Lung (tissue), 11 donors: ENCODE measurements at regions not wholly inside any gene's neighbourhood (a gene's known extent, or its start where the extent isn't known, plus 50 kb on each side); places are given as distances from the start of the nearest gene placed in this dataset.

Experiments used
- ATAC-seq: fragments of 200-7000 bp; cut with Tn5 transposase; one replicate; pipeline ENCODE4 v1.9.1; 2020; ENCODE audit warnings: moderate number of reproducible peaks; ENCODE audit not compliant: insufficient read depth, low FRiP score
- DNase-seq, 3 donors: peaks; one replicate each; pipeline ENCODE4 v3.0.0-alpha.2; 2013 to 2017
- H3K27ac ChIP-seq, 2 donors: one replicate each; pipeline ENCODE4 v1.5.1; 2013; ENCODE audit warnings: mild to moderate bottlenecking in 2 of 2, moderate library complexity in 2 of 2, control low read depth in 1 of 2, inconsistent platforms in 1 of 2, low read depth in 1 of 2, low read length in 1 of 2
- H3K27me3 ChIP-seq, 3 donors: one replicate each; pipeline ENCODE4 v1.5.1; 2013; ENCODE audit warnings: low read length in 2 of 3; ENCODE audit not compliant: control insufficient read depth in 3 of 3, insufficient read depth in 3 of 3
- H3K36me3 ChIP-seq, 4 donors: one replicate each; pipeline ENCODE4 v1.5.1; 2013; ENCODE audit warnings: low read length in 4 of 4, mild to moderate bottlenecking in 1 of 4, moderate library complexity in 1 of 4; ENCODE audit not compliant: control insufficient read depth in 4 of 4, insufficient read depth in 4 of 4
- H3K4me1 ChIP-seq, 5 donors: one replicate each; pipeline ENCODE4 v1.5.1; 2013; ENCODE audit warnings: low read length in 5 of 5, mild to moderate bottlenecking in 2 of 5, moderate library complexity in 1 of 5; ENCODE audit not compliant: control insufficient read depth in 5 of 5, insufficient read depth in 5 of 5
- H3K4me3 ChIP-seq: one replicate; pipeline ENCODE4 v1.5.1; 2013; ENCODE audit warnings: mild to moderate bottlenecking, control low read depth, moderate library complexity
- H3K9ac ChIP-seq, 2 donors: one replicate each; pipeline ENCODE4 v1.5.1; 2013; ENCODE audit warnings: low read length in 2 of 2, control low read depth in 1 of 2; ENCODE audit not compliant: insufficient read depth in 1 of 2
- H3K9me3 ChIP-seq, 4 donors: one replicate each; pipeline ENCODE4 v1.5.1; 2013; ENCODE audit warnings: low read length in 3 of 4, mild to moderate bottlenecking in 1 of 4, moderate library complexity in 1 of 4; ENCODE audit not compliant: control insufficient read depth in 4 of 4, insufficient read depth in 3 of 4
- WGBS, 2 donors: extraction: QIAGEN DNeasy Blood & Tissue Kit; methylation state at CpG; one replicate each; pipeline ENCODE4 v1.1.7; 2013; 5-methylcytosine and 5-hydroxymethylcytosine counted together
- TF ChIP-seq, protein P1 (sequence below): IDR thresholded peaks from 2 replicates; pipeline ENCODE4 v1.5.1; 2012; ENCODE audit warnings: mild to moderate bottlenecking; ENCODE audit errors: control extremely low read depth, extremely low read depth
- donor health status: control.
- donor health status: control.
- donor health status: Bipolar disorder and iron deficiency.
- donor health status: healthy.
- donor health status: DM: yes; HTN: yes; CAD: no.

DNA sequence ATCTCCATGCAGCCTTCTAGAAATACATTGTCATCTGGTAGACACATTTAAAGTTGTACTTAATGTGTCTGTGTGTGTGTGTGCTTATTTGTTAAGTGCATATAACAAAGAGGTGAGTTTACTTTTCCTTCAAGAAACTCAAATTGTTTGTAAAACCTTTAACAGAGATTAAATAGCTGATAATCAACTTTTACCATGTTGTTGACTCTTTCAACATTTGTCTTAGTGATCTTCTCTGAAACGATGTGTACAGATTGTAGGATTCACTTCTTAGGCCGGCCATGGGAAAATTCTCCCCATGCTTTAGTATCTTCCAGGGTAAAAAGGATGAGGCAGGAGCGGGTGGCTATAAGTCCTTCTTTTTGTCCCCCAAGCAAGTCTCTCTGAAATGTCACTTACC, 292.9 kb upstream of the MAF start:
- ATAC-seq, result no peak
- no peaks in the 10 kb centered on the region for H3K27me3 ChIP-seq

DNA sequence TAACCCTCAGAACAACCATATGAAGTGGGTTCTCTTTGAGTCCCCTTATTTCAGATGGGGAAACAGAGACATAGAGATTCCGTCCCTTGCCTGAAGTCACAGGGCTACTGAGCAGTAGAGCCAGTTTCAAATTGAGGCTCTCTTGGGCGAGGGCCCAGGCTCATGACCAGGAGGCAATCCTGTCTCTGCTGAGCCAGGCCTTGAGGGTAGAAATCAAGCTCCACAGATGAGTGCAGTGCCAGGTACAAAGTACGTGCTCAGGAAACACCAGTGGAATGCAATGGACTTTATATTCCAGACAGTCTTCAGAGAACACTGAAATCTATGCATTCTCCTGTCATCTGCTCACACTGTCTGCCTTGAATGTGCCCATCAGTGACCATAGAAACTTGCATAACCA, 291.7 kb upstream of the MAF start:
- no peak overlapping the region for H3K9ac ChIP-seq
- no peaks in the 10 kb centered on the region for H3K36me3 ChIP-seq

More for the DNA sequence above, 292.9 kb upstream of the MAF start:
- H3K4me1 ChIP-seq, result no peaks in the 10 kb centered on the region
- H3K9ac ChIP-seq, result no peak overlapping the region
- 84 to 86% methylated on average over 3 of the region's 3 CpGs for WGBS, 2 donors
- TF ChIP-seq, protein P1, sequence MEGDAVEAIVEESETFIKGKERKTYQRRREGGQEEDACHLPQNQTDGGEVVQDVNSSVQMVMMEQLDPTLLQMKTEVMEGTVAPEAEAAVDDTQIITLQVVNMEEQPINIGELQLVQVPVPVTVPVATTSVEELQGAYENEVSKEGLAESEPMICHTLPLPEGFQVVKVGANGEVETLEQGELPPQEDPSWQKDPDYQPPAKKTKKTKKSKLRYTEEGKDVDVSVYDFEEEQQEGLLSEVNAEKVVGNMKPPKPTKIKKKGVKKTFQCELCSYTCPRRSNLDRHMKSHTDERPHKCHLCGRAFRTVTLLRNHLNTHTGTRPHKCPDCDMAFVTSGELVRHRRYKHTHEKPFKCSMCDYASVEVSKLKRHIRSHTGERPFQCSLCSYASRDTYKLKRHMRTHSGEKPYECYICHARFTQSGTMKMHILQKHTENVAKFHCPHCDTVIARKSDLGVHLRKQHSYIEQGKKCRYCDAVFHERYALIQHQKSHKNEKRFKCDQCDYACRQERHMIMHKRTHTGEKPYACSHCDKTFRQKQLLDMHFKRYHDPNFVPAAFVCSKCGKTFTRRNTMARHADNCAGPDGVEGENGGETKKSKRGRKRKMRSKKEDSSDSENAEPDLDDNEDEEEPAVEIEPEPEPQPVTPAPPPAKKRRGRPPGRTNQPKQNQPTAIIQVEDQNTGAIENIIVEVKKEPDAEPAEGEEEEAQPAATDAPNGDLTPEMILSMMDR, result no peak
- DNase-seq, result no peak
- H3K36me3 ChIP-seq, result no peaks in the 10 kb centered on the region
- no peak overlapping the region for H3K4me3 ChIP-seq
- H3K27ac ChIP-seq, result no peak overlapping the region
- peaks cover 0 to 2% (median 0%) of the 10 kb centered on the region in 4 donors for H3K9me3 ChIP-seq

DNA sequence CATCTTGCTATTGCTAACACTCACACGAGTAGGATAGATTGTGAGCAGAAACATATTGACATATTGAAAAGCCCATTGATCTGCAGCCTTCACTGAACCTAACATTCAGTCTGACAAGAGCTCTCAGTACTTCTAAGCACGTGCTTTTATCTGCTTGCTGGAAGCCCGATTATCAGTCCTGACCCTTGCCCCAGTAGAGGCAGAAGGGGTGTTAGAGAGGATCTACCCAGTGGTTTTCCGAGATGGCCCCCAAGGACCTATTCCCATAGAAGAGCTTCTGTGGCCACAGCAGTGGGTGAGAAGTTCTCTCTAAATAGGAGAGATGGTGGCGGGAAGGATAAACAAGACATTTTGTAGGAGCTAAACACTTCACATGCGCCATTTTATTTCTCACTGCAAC, 290.9 kb upstream of the MAF start:
- WGBS, 2 donors, result 79 to 85% methylated on average over 6 of the region's 6 CpGs
- DNase-seq (no peak), ATAC-seq (no peak)
- Histone ChIP-seq H3K4me3 (no peak overlapping the region), H3K4me1 (no peaks in the 10 kb centered on the region), H3K27me3 (no peaks in the 10 kb centered on the region), H3K27ac (no peak overlapping the region), H3K9me3 (peaks cover 0 to 4% (median 0%) of the 10 kb centered on the region in 4 donors), H3K9ac (no peak overlapping the region), H3K36me3 (no peaks in the 10 kb centered on the region)
- TF ChIP-seq, protein P1, result no peak

More for the DNA sequence above, 291.7 kb upstream of the MAF start:
- TF ChIP-seq, protein P1, result no peak
- 86 to 90% methylated on average over 3 of the region's 3 CpGs for WGBS, 2 donors
- no peak for ATAC-seq
- Histone ChIP-seq H3K4me3 (no peak overlapping the region), H3K27me3 (no peaks in the 10 kb centered on the region), H3K27ac (no peak overlapping the region), H3K4me1 (no peaks in the 10 kb centered on the region), H3K9me3 (peaks cover 0 to 4% (median 0%) of the 10 kb centered on the region in 4 donors)
- no peak for DNase-seq
